Lung (tissue), 11 donors: ENCODE measurements at regions not wholly inside any gene's neighbourhood (a gene's known extent, or its start where the extent isn't known, plus 50 kb on each side); places are given as distances from the start of the nearest gene placed in this dataset.
A peak's percentile ranks its signal among the peaks of the same experiment; 100 is the strongest.

Source experiments
- ATAC-seq: fragments of 200-7000 bp; cut with Tn5 transposase; one replicate; pipeline ENCODE4 v1.9.1; 2020; ENCODE audit warnings: moderate number of reproducible peaks; ENCODE audit not compliant: insufficient read depth, low FRiP score
- DNase-seq, 3 donors: peaks; one replicate each; pipeline ENCODE4 v3.0.0-alpha.2; 2013 to 2017
- H3K27ac ChIP-seq, 2 donors: one replicate each; pipeline ENCODE4 v1.5.1; 2013; ENCODE audit warnings: mild to moderate bottlenecking in 2 of 2, moderate library complexity in 2 of 2, control low read depth in 1 of 2, inconsistent platforms in 1 of 2, low read depth in 1 of 2, low read length in 1 of 2
- H3K27me3 ChIP-seq, 3 donors: one replicate each; pipeline ENCODE4 v1.5.1; 2013; ENCODE audit warnings: low read length in 2 of 3; ENCODE audit not compliant: control insufficient read depth in 3 of 3, insufficient read depth in 3 of 3
- H3K36me3 ChIP-seq, 4 donors: one replicate each; pipeline ENCODE4 v1.5.1; 2013; ENCODE audit warnings: low read length in 4 of 4, mild to moderate bottlenecking in 1 of 4, moderate library complexity in 1 of 4; ENCODE audit not compliant: control insufficient read depth in 4 of 4, insufficient read depth in 4 of 4
- H3K4me1 ChIP-seq, 5 donors: one replicate each; pipeline ENCODE4 v1.5.1; 2013; ENCODE audit warnings: low read length in 5 of 5, mild to moderate bottlenecking in 2 of 5, moderate library complexity in 1 of 5; ENCODE audit not compliant: control insufficient read depth in 5 of 5, insufficient read depth in 5 of 5
- H3K4me3 ChIP-seq: one replicate; pipeline ENCODE4 v1.5.1; 2013; ENCODE audit warnings: mild to moderate bottlenecking, control low read depth, moderate library complexity
- H3K9ac ChIP-seq, 2 donors: one replicate each; pipeline ENCODE4 v1.5.1; 2013; ENCODE audit warnings: low read length in 2 of 2, control low read depth in 1 of 2; ENCODE audit not compliant: insufficient read depth in 1 of 2
- H3K9me3 ChIP-seq, 4 donors: one replicate each; pipeline ENCODE4 v1.5.1; 2013; ENCODE audit warnings: low read length in 3 of 4, mild to moderate bottlenecking in 1 of 4, moderate library complexity in 1 of 4; ENCODE audit not compliant: control insufficient read depth in 4 of 4, insufficient read depth in 3 of 4
- WGBS, 2 donors: extraction: QIAGEN DNeasy Blood & Tissue Kit; methylation state at CpG; one replicate each; pipeline ENCODE4 v1.1.7; 2013; 5-methylcytosine and 5-hydroxymethylcytosine counted together
- TF ChIP-seq, protein P1 (sequence below): IDR thresholded peaks from 2 replicates; pipeline ENCODE4 v1.5.1; 2012; ENCODE audit warnings: mild to moderate bottlenecking; ENCODE audit errors: control extremely low read depth, extremely low read depth
- donor health status: control.
- donor health status: control.
- donor health status: Bipolar disorder and iron deficiency.
- donor health status: healthy.
- donor health status: DM: yes; HTN: yes; CAD: no.

DNA sequence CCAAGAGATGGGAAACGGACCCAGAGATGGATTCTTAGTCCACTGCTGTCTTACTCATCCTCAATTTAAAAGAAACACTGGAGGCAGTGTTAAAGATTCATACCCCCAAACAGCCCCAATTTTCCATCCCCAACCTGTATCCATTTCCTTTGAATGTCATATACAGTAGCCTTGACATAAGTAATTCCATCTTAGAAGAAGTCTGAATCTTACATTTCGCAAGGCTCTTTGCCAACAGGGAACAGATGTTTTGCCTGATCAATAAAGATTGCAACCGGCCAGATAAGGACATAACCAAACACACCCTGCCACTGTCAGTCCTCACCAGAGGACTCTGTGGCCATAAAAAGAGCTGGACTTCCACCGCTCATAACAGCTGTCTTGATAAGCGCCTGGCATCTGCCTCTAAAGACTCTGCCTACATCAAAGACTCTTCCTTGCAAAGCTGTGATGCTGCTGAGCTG is 59.0 kb upstream of the MED9 start:
- no peak overlapping the region for H3K4me3 ChIP-seq
- TF ChIP-seq, protein P1, sequence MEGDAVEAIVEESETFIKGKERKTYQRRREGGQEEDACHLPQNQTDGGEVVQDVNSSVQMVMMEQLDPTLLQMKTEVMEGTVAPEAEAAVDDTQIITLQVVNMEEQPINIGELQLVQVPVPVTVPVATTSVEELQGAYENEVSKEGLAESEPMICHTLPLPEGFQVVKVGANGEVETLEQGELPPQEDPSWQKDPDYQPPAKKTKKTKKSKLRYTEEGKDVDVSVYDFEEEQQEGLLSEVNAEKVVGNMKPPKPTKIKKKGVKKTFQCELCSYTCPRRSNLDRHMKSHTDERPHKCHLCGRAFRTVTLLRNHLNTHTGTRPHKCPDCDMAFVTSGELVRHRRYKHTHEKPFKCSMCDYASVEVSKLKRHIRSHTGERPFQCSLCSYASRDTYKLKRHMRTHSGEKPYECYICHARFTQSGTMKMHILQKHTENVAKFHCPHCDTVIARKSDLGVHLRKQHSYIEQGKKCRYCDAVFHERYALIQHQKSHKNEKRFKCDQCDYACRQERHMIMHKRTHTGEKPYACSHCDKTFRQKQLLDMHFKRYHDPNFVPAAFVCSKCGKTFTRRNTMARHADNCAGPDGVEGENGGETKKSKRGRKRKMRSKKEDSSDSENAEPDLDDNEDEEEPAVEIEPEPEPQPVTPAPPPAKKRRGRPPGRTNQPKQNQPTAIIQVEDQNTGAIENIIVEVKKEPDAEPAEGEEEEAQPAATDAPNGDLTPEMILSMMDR, result no peak
- no peak overlapping the region for H3K9ac ChIP-seq
- DNase-seq (no peak), ATAC-seq (no peak)
- H3K27ac ChIP-seq, result peak overlapping the region in 1 of 2 donors; percentile 87
- no peaks in the 10 kb centered on the region for H3K9me3 ChIP-seq
- no peaks in the 10 kb centered on the region for H3K27me3 ChIP-seq
- peaks cover 0 to 9% (median 0%) of the 10 kb centered on the region in 5 donors for H3K4me1 ChIP-seq
- no peaks in the 10 kb centered on the region for H3K36me3 ChIP-seq
- 87 to 89% methylated on average over 5 of the region's 5 CpGs for WGBS, 2 donors

- ATAC-seq (no peak), DNase-seq (no peak)
- H3K36me3 ChIP-seq, result no peaks in the 10 kb centered on the region
- TF ChIP-seq, protein P1, result no peak
- 95 to 96% methylated on average over 2 of the region's 2 CpGs for WGBS, 2 donors
- peaks cover 0 to 2% (median 0%) of the 10 kb centered on the region in 4 donors for H3K9me3 ChIP-seq
- H3K9ac ChIP-seq, result no peak overlapping the region
- H3K4me3 ChIP-seq, result no peak overlapping the region
- peaks cover 0 to 9% (median 0%) of the 10 kb centered on the region in 5 donors for H3K4me1 ChIP-seq
- H3K27me3 ChIP-seq, result no peaks in the 10 kb centered on the region
- no peak overlapping the region for H3K27ac ChIP-seq
Observed at GRCh38 chr17:17419166-17419565, 57.6 kb upstream of the MED9 start.

GRCh38 chr17:17419631-17420030 is 57.2 kb upstream of the MED9 start:
- H3K4me1 ChIP-seq, result peaks cover 0 to 9% (median 0%) of the 10 kb centered on the region in 5 donors
- no peaks in the 10 kb centered on the region for H3K27me3 ChIP-seq
- H3K9me3 ChIP-seq, result peaks cover 0 to 2% (median 0%) of the 10 kb centered on the region in 4 donors
- DNase-seq (no peak), ATAC-seq (no peak)
- H3K9ac ChIP-seq, result no peak overlapping the region
- H3K4me3 ChIP-seq, result no peak overlapping the region
- H3K36me3 ChIP-seq, result no peaks in the 10 kb centered on the region
- WGBS, 2 donors, result 66 to 81% methylated on average over 4 of the region's 4 CpGs
- TF ChIP-seq, protein P1, result no peak
- H3K27ac ChIP-seq, result no peak overlapping the region

DNA sequence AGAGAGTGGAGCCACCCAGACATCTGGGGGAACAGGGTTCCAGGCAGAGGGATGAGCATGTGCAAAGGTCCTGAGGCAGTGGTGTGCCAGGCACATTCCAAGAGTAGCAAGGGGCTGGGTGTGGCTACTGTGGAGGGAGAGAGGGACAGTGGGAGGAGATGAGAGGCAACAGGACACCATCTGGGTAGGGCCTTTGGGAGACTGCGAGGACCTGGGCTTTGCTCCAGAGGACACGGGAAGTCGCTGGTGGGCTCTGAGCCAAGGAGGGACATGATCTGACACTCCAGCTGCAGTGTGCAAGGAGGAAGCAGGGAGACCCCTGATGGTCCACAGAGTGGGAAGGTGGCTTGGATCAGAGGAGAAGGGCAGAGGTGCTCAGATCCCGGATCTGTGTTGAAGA is 56.7 kb upstream of the MED9 start:
- TF ChIP-seq, protein P1, result no peak
- Histone ChIP-seq H3K27me3 (no peaks in the 10 kb centered on the region), H3K27ac (no peak overlapping the region), H3K9me3 (peaks cover 0 to 4% (median 0%) of the 10 kb centered on the region in 4 donors), H3K4me1 (peaks cover 0 to 10% (median 0%) of the 10 kb centered on the region in 5 donors), H3K4me3 (no peak overlapping the region), H3K36me3 (no peaks in the 10 kb centered on the region), H3K9ac (no peak overlapping the region)
- no peak for ATAC-seq
- DNase-seq, result peak; percentile 17 to 64 (median 36)
- WGBS, 2 donors, result 51 to 74% methylated on average over 4 of the region's 4 CpGs
